B cell (primary cell): ENCODE measurements at regions not wholly inside any gene's neighbourhood (a gene's known extent, or its start where the extent isn't known, plus 50 kb on each side); places are given as distances from the start of the nearest gene placed in this dataset.

Experiments used
- EZH2 ChIP-seq: IDR thresholded peaks from 2 replicates; pipeline ENCODE4 v1.6.1; 2012; ENCODE audit warnings: borderline replicate concordance, low read depth, mild to moderate bottlenecking, moderate library complexity, low read length; ENCODE audit not compliant: insufficient read depth, poor library complexity, severe bottlenecking
- TF ChIP-seq, protein P1 (sequence below): fragments of 200-600 bp; IDR thresholded peaks from one replicate; pipeline ENCODE4 v1.8.0; 2022; ENCODE audit warnings: antibody characterized with exemption, mild to moderate bottlenecking

DNA sequence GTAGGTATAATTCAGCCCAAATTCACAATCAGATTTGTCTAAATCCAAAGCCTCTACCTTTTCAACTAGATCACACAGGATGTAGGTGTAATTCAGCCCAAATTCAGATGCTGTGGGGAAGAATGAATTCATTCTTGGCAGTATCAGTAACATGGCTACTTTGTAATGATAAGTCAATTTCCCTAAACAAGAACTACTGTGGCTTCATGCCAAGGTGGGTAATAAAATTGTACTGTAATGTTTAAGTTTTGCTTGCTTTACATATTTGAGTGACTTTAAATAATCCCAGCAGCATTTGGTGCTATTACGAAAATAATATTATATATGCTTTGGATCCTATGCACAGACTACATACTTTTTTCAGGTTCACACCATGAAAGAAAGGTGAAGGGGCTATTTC is 239.1 kb downstream of the HDGFL1 start:
- TF ChIP-seq, protein P1, sequence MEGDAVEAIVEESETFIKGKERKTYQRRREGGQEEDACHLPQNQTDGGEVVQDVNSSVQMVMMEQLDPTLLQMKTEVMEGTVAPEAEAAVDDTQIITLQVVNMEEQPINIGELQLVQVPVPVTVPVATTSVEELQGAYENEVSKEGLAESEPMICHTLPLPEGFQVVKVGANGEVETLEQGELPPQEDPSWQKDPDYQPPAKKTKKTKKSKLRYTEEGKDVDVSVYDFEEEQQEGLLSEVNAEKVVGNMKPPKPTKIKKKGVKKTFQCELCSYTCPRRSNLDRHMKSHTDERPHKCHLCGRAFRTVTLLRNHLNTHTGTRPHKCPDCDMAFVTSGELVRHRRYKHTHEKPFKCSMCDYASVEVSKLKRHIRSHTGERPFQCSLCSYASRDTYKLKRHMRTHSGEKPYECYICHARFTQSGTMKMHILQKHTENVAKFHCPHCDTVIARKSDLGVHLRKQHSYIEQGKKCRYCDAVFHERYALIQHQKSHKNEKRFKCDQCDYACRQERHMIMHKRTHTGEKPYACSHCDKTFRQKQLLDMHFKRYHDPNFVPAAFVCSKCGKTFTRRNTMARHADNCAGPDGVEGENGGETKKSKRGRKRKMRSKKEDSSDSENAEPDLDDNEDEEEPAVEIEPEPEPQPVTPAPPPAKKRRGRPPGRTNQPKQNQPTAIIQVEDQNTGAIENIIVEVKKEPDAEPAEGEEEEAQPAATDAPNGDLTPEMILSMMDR = no peak
- TF ChIP-seq EZH2 = no peak
